SU-DHL-6 (cell line): ENCODE measurements at regions not wholly inside any gene's neighbourhood (a gene's known extent, or its start where the extent isn't known, plus 50 kb on each side); places are given as distances from the start of the nearest gene placed in this dataset.

Source experiments
- H2AFZ ChIP-seq: fragments of 200-600 bp; sonication (generic); 2 replicates; pipeline ENCODE4 v1.6.1; 2014; ENCODE audit warnings: low read depth, mild to moderate bottlenecking, moderate library complexity, mixed read lengths, antibody characterized with exemption, low read length; ENCODE audit not compliant: severe bottlenecking
- H3F3A ChIP-seq: fragments of 200-600 bp; shearing (Covaris generic); 2 replicates; pipeline ENCODE4 v1.6.0; 2016; ENCODE audit warnings: antibody characterized with exemption, mild to moderate bottlenecking; ENCODE audit not compliant: insufficient read depth
- H3K27ac ChIP-seq: fragments of 200-600 bp; sonication (generic); 2 replicates; pipeline ENCODE4 v1.5.1; 2016; ENCODE audit warnings: low read depth, mild to moderate bottlenecking, low read length, moderate library complexity, mixed read lengths
- H3K27me3 ChIP-seq: fragments of 200-600 bp; sonication (generic), shearing (Covaris generic); 2 replicates; pipeline ENCODE4 v1.6.0; 2014; ENCODE audit warnings: mild to moderate bottlenecking, low read length
- H3K36me3 ChIP-seq: fragments of 200-600 bp; sonication (generic); 2 replicates; pipeline ENCODE4 v1.6.1; 2014; ENCODE audit warnings: mild to moderate bottlenecking, low read length, mixed read lengths
- H3K4me2 ChIP-seq: fragments of 300-600, 200-600 bp; shearing (Covaris generic), sonication (generic); 2 replicates; pipeline ENCODE4 v1.6.0; 2014; ENCODE audit warnings: low read length, low read depth, mild to moderate bottlenecking; ENCODE audit not compliant: poor library complexity, severe bottlenecking
- H3K4me3 ChIP-seq: fragments of 200-600 bp; sonication (generic); 2 replicates; pipeline ENCODE4 v1.5.1; 2014; ENCODE audit warnings: antibody characterized with exemption, low read length, mild to moderate bottlenecking, mixed read lengths; ENCODE audit not compliant: insufficient read depth, poor library complexity, severe bottlenecking
- H3K79me2 ChIP-seq: fragments of 200-600 bp; sonication (generic); 2 replicates; pipeline ENCODE4 v1.6.1; 2014; ENCODE audit warnings: mild to moderate bottlenecking, low read length, moderate library complexity; ENCODE audit not compliant: insufficient read depth
- H3K9ac ChIP-seq: fragments of 200-600 bp; sonication (generic); 2 replicates; pipeline ENCODE4 v1.7.0; 2014; ENCODE audit warnings: mild to moderate bottlenecking, low read length
- H3K9me2 ChIP-seq: fragments of 200-600 bp; sonication (generic); replicated peaks from 2 replicates; pipeline ENCODE4 v1.6.1; 2014; ENCODE audit warnings: low read length; ENCODE audit not compliant: insufficient read depth
- H3K9me3 ChIP-seq: fragments of 200-600 bp; sonication (generic); 2 replicates; pipeline ENCODE4 v1.6.1; 2014; ENCODE audit warnings: low read length, mixed read lengths; ENCODE audit not compliant: insufficient read depth
- H4K20me1 ChIP-seq: fragments of 200-600 bp; sonication (generic); 2 replicates; pipeline ENCODE4 v1.6.1; 2014; ENCODE audit warnings: low read depth, mild to moderate bottlenecking, antibody characterized with exemption, low read length, moderate library complexity, mixed read lengths
- CTCF ChIP-seq: fragments of 200-600 bp; sonication (generic); IDR thresholded peaks from one replicate; pipeline ENCODE4 v1.5.1; 2017; ENCODE audit warnings: antibody characterized with exemption, mild to moderate bottlenecking, low read length, moderate library complexity; ENCODE audit not compliant: insufficient read depth, poor library complexity, severe bottlenecking
- EZH2phosphoT487 ChIP-seq: fragments of 200-600 bp; sonication (generic), shearing (Covaris generic); conservative IDR thresholded peaks from 2 replicates; pipeline ENCODE4 v1.6.1; 2018; ENCODE audit warnings: mild to moderate bottlenecking, antibody characterized with exemption, low read length, moderate library complexity, mixed read lengths

- TF ChIP-seq EZH2phosphoT487 (no peak), CTCF (no peak)
- H3K9me3 ChIP-seq: no peaks in the 10 kb centered on the region
- no peak overlapping the region for H3K9ac ChIP-seq
- no peaks in the 10 kb centered on the region for H3K9me2 ChIP-seq
- H3K79me2 ChIP-seq: no peaks in the 10 kb centered on the region
- H2AFZ ChIP-seq: no peak overlapping the region
- no peak overlapping the region for H3K4me2 ChIP-seq
- no peaks in the 10 kb centered on the region for H3K36me3 ChIP-seq
- no peak overlapping the region for H3K27ac ChIP-seq
- no peaks in the 10 kb centered on the region for H3K27me3 ChIP-seq
- H3K4me3 ChIP-seq: no peak overlapping the region
- no peaks in the 10 kb centered on the region for H3F3A ChIP-seq
- no peaks in the 10 kb centered on the region for H4K20me1 ChIP-seq
Measured at GRCh38 chr3:153885359-153885758, 235.8 kb upstream of the ARHGEF26 start.

GRCh38 chr3:153889905-153890334 lies 231.3 kb upstream of the ARHGEF26 start:
- Histone ChIP-seq H3K4me2 (no peak overlapping the region), H3K27ac (no peak overlapping the region), H3K27me3 (no peaks in the 10 kb centered on the region), H3K4me3 (no peak overlapping the region), H3K9ac (no peak overlapping the region), H3K9me3 (no peaks in the 10 kb centered on the region), H3K36me3 (no peaks in the 10 kb centered on the region), H3K9me2 (no peaks in the 10 kb centered on the region), H3F3A (no peaks in the 10 kb centered on the region), H2AFZ (no peak overlapping the region), H4K20me1 (no peaks in the 10 kb centered on the region), H3K79me2 (no peaks in the 10 kb centered on the region)
- TF ChIP-seq EZH2phosphoT487 (no peak), CTCF (no peak)

- Histone ChIP-seq H3K4me3 (no peak overlapping the region), H3K9ac (no peak overlapping the region), H3K9me3 (no peaks in the 10 kb centered on the region), H3F3A (no peaks in the 10 kb centered on the region), H3K27ac (no peak overlapping the region), H3K4me2 (no peak overlapping the region), H3K27me3 (no peaks in the 10 kb centered on the region), H3K36me3 (no peaks in the 10 kb centered on the region), H2AFZ (no peak overlapping the region), H3K9me2 (no peaks in the 10 kb centered on the region), H3K79me2 (no peaks in the 10 kb centered on the region), H4K20me1 (no peaks in the 10 kb centered on the region)
- TF ChIP-seq CTCF (no peak), EZH2phosphoT487 (no peak)
Measured at GRCh38 chr3:153892126-153892525, 229.1 kb upstream of the ARHGEF26 start.

- Histone ChIP-seq H3K79me2 (no peaks in the 10 kb centered on the region), H3K9ac (no peak overlapping the region), H3K9me2 (no peaks in the 10 kb centered on the region), H3K27me3 (no peaks in the 10 kb centered on the region), H3K36me3 (no peaks in the 10 kb centered on the region), H3K9me3 (no peaks in the 10 kb centered on the region), H3K27ac (no peak overlapping the region), H3K4me2 (no peak overlapping the region), H3K4me3 (no peak overlapping the region), H2AFZ (no peak overlapping the region), H3F3A (no peaks in the 10 kb centered on the region), H4K20me1 (no peaks in the 10 kb centered on the region)
- TF ChIP-seq CTCF: no peak
- no peak for TF ChIP-seq EZH2phosphoT487
Measured at GRCh38 chr3:153894857-153895256, 226.3 kb upstream of the ARHGEF26 start.
